NB4 (cell line): ENCODE measurements at regions not wholly inside any gene's neighbourhood (a gene's known extent, or its start where the extent isn't known, plus 50 kb on each side); places are given as distances from the start of the nearest gene placed in this dataset.

Experiments used
- POLR2A ChIP-seq: IDR thresholded peaks from 2 replicates; pipeline ENCODE4 v1.6.1; 2011; ENCODE audit warnings: mild to moderate bottlenecking; ENCODE audit not compliant: insufficient read length; ENCODE audit errors: extremely low read depth
- TF ChIP-seq, protein P1 (sequence below): IDR thresholded peaks from one replicate; pipeline ENCODE4 v1.5.1; 2012; ENCODE audit warnings: low read depth, low read length

GRCh38 chr4:127419431-127419830 is 213.3 kb upstream of the INTU start:
- TF ChIP-seq, protein P1, sequence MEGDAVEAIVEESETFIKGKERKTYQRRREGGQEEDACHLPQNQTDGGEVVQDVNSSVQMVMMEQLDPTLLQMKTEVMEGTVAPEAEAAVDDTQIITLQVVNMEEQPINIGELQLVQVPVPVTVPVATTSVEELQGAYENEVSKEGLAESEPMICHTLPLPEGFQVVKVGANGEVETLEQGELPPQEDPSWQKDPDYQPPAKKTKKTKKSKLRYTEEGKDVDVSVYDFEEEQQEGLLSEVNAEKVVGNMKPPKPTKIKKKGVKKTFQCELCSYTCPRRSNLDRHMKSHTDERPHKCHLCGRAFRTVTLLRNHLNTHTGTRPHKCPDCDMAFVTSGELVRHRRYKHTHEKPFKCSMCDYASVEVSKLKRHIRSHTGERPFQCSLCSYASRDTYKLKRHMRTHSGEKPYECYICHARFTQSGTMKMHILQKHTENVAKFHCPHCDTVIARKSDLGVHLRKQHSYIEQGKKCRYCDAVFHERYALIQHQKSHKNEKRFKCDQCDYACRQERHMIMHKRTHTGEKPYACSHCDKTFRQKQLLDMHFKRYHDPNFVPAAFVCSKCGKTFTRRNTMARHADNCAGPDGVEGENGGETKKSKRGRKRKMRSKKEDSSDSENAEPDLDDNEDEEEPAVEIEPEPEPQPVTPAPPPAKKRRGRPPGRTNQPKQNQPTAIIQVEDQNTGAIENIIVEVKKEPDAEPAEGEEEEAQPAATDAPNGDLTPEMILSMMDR = no peak
- no peak for TF ChIP-seq POLR2A
